ENCODE measurements at regions not wholly inside any gene's neighbourhood (a gene's known extent, or its start where the extent isn't known, plus 50 kb on each side); places are given as distances from the start of the nearest gene placed in this dataset.

DNA sequence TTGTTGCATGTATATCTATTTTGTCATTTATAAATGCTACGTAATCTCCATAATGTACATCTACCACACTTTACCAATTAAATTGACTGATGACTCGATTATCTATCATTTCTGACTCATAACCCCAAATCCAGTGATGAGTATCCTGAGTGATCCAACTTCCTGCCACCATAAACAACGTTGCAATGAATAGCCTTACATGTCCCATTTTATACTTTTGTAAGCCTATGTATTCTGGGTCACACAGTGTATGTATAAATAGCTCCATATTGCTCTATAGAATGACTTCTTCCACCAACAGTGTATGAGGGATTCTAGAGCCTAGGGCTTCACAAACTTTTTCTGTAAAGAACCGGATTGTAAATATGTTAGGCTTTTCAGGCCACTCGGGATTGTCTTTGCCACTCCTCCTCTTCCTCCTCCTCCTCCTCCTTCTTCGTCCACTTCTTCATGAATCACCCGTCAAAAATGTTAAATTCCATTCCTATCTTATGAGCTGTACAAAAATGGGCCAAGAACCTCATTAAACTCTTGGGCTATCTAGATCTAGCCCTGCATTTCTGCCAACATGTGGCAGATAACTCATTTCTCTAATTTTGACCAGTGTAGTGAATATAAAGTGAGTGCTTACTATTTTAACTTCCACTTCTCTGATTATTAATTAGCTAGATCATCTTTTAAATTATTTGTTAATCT is 672.2 kb upstream of the AMOT start:
- TF ChIP-seq, protein P1, sequence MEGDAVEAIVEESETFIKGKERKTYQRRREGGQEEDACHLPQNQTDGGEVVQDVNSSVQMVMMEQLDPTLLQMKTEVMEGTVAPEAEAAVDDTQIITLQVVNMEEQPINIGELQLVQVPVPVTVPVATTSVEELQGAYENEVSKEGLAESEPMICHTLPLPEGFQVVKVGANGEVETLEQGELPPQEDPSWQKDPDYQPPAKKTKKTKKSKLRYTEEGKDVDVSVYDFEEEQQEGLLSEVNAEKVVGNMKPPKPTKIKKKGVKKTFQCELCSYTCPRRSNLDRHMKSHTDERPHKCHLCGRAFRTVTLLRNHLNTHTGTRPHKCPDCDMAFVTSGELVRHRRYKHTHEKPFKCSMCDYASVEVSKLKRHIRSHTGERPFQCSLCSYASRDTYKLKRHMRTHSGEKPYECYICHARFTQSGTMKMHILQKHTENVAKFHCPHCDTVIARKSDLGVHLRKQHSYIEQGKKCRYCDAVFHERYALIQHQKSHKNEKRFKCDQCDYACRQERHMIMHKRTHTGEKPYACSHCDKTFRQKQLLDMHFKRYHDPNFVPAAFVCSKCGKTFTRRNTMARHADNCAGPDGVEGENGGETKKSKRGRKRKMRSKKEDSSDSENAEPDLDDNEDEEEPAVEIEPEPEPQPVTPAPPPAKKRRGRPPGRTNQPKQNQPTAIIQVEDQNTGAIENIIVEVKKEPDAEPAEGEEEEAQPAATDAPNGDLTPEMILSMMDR (IDR thresholded peaks at IDR 0.05; ENCODE audit: borderline replicate concordance, extremely low read depth, low read length, poor library complexity, severe bottlenecking): no peak
- TF ChIP-seq EZH2 (IDR thresholded peaks at IDR 0.05; ENCODE audit: borderline replicate concordance, low read depth, low read length, severe bottlenecking): no peak

Measured in DND-41 (cell line).